OCI-LY7 (cell line): ENCODE measurements at regions not wholly inside any gene's neighbourhood (a gene's known extent, or its start where the extent isn't known, plus 50 kb on each side); places are given as distances from the start of the nearest gene placed in this dataset.

ENCODE experiments used
- BruUV-seq: library from RNA; stranded (reverse); fragments of 400-500 nt; replicated peaks from 2 replicates; lab custom pipeline; 2021; lab: Mats Ljungman, UMichigan
- CTCF ChIA-PET: fragments of 300-600 bp; sonication (Branson Sonifier 250); formaldehyde crosslinking; loops from one replicate; lab custom pipeline; 2022; ENCODE audit warnings: antibody characterized with exemption; ENCODE audit not compliant: unreplicated experiment; lab: Charles Lee
- POLR2A ChIA-PET: fragments of 300-600 bp; sonication (Branson Sonifier 250); formaldehyde crosslinking; loops from one replicate; lab custom pipeline; 2022; ENCODE audit warnings: antibody characterized with exemption; lab: Charles Lee
- DNase-seq: peaks from one replicate; pipeline ENCODE4 v3.0.0-alpha.2; 2015; ENCODE audit warnings: low spot score
- H2AFZ ChIP-seq: fragments of 200-600 bp; sonication (generic), shearing (Covaris generic); 2 replicates; pipeline ENCODE4 v1.6.1; 2014; ENCODE audit warnings: mild to moderate bottlenecking, antibody characterized with exemption, low read length, moderate library complexity
- H3K27ac ChIP-seq: fragments of 200-600 bp; sonication (generic); 2 replicates; pipeline ENCODE4 v1.5.1; 2014; ENCODE audit warnings: mixed run types, low read depth, mild to moderate bottlenecking, moderate library complexity, low read length, inconsistent platforms; ENCODE audit not compliant: poor library complexity, severe bottlenecking
- H3K36me3 ChIP-seq: fragments of 200-600 bp; sonication (generic); 2 replicates; pipeline ENCODE4 v1.6.1; 2014; ENCODE audit warnings: mild to moderate bottlenecking, antibody characterized with exemption, low read length, moderate library complexity, mixed read lengths; ENCODE audit not compliant: insufficient read depth
- H3K4me1 ChIP-seq: fragments of 200-600 bp; sonication (generic); 2 replicates; pipeline ENCODE4 v1.5.1; 2014; ENCODE audit warnings: mild to moderate bottlenecking, low read length; ENCODE audit not compliant: insufficient read depth, poor library complexity, severe bottlenecking
- H3K4me2 ChIP-seq: fragments of 200-600 bp; sonication (generic); 2 replicates; pipeline ENCODE4 v1.6.1; 2014; ENCODE audit warnings: mild to moderate bottlenecking, low read length
- H3K4me3 ChIP-seq: fragments of 200-600 bp; sonication (generic); 2 replicates; pipeline ENCODE4 v1.5.1; 2014; ENCODE audit warnings: mild to moderate bottlenecking, low read depth, low read length; ENCODE audit not compliant: poor library complexity, severe bottlenecking
- H3K79me2 ChIP-seq: fragments of 200-600 bp; sonication (generic); 2 replicates; pipeline ENCODE4 v1.6.1; 2016; ENCODE audit warnings: low read depth, mild to moderate bottlenecking, low read length, moderate library complexity, mixed read lengths; ENCODE audit not compliant: insufficient read depth
- H3K9me2 ChIP-seq: fragments of 200-600 bp; sonication (generic); 2 replicates; pipeline ENCODE4 v1.6.1; 2016; ENCODE audit warnings: mild to moderate bottlenecking, low read length, mixed read lengths; ENCODE audit not compliant: insufficient read depth
- H3K9me3 ChIP-seq: fragments of 200-600 bp; sonication (generic); 2 replicates; pipeline ENCODE4 v1.6.1; 2014; ENCODE audit warnings: mild to moderate bottlenecking, mixed run types, low read length, mixed read lengths
- H4K20me1 ChIP-seq: fragments of 200-600 bp; sonication (generic); 2 replicates; pipeline ENCODE4 v1.6.1; 2014; ENCODE audit warnings: mild to moderate bottlenecking, antibody characterized with exemption, low read length, moderate library complexity, mixed read lengths; ENCODE audit not compliant: insufficient read depth
- CTCF ChIP-seq: fragments of 200-600 bp; sonication (generic); conservative IDR thresholded peaks from 2 replicates; pipeline ENCODE4 v1.5.1; 2014; ENCODE audit warnings: mild to moderate bottlenecking, antibody characterized with exemption, low read length, moderate library complexity, mixed read lengths
- EZH2phosphoT487 ChIP-seq: fragments of 200-600 bp; sonication (generic); IDR thresholded peaks from 2 replicates; pipeline ENCODE4 v1.6.1; 2018; ENCODE audit warnings: low read depth, borderline replicate concordance, mild to moderate bottlenecking, mixed run types, antibody characterized with exemption, low read length, moderate library complexity, mixed read lengths
- intact Hi-C: fragments of 100-400 bp; cut with micrococcal nuclease; formaldehyde crosslinking; loops from one replicate; pipeline ENCODE4 v1.10.0; 2022; ENCODE audit not compliant: unreplicated experiment

- POLR2A ChIA-PET: interaction anchor here (0.6 to 0.7 kb wide), 2 partner anchors 49 to 290 kb away, joined by 3 to 6 read pairs; no protein-coding TSS in a partner anchor
- intact Hi-C loops: no loop called here
- no TSS peak for BruUV-seq
Measured at GRCh38 chr1:37108596-37109188, 74.4 kb upstream of the GRIK3 start.

GRCh38 chr1:37112430-37112829 is 78.1 kb upstream of the GRIK3 start:
- POLR2A ChIA-PET: no interaction called here

More at GRCh38 chr1:37108596-37109188, 74.4 kb upstream of the GRIK3 start:
- Histone ChIP-seq H3K27ac (no peak overlapping the region), H3K4me1 (no peaks in the 10 kb centered on the region), H3K9me3 (no peaks in the 10 kb centered on the region), H3K4me2 (no peak overlapping the region), H2AFZ (no peak overlapping the region), H3K36me3 (no peaks in the 10 kb centered on the region), H3K4me3 (no peak overlapping the region), H3K79me2 (no peaks in the 10 kb centered on the region), H4K20me1 (no peaks in the 10 kb centered on the region), H3K9me2 (no peaks in the 10 kb centered on the region)
- no peak for DNase-seq
- TF ChIP-seq CTCF: no peak
- no peak for TF ChIP-seq EZH2phosphoT487
- CTCF ChIA-PET: no interaction called here

More at GRCh38 chr1:37112430-37112829, 78.1 kb upstream of the GRIK3 start:
- H3K36me3 ChIP-seq: no peaks in the 10 kb centered on the region
- no peak overlapping the region for H2AFZ ChIP-seq
- H3K27ac ChIP-seq: no peak overlapping the region
- H3K9me3 ChIP-seq: no peaks in the 10 kb centered on the region
- H3K4me2 ChIP-seq: no peak overlapping the region
- BruUV-seq: no TSS peak
- intact Hi-C loops: no loop called here
- H3K4me1 ChIP-seq: peaks cover 1% of the 10 kb centered on the region
- CTCF ChIA-PET: no interaction called here
- no peaks in the 10 kb centered on the region for H3K9me2 ChIP-seq
- H3K79me2 ChIP-seq: no peaks in the 10 kb centered on the region
- no peaks in the 10 kb centered on the region for H4K20me1 ChIP-seq
- TF ChIP-seq CTCF (no peak), EZH2phosphoT487 (no peak)
- no peak overlapping the region for H3K4me3 ChIP-seq
- no peak for DNase-seq
